KMS-11 (cell line): ENCODE measurements at regions not wholly inside any gene's neighbourhood (a gene's known extent, or its start where the extent isn't known, plus 50 kb on each side); places are given as distances from the start of the nearest gene placed in this dataset.

Source experiments
- H2AFZ ChIP-seq: fragments of 200-600 bp; sonication (generic); 2 replicates; pipeline ENCODE4 v1.6.1; 2016; ENCODE audit warnings: antibody characterized with exemption, mixed run types, low read depth
- H3K27ac ChIP-seq: fragments of 200-600 bp; sonication (generic); 2 replicates; pipeline ENCODE4 v1.6.1; 2016; ENCODE audit warnings: mild to moderate bottlenecking, mixed run types
- H3K27me3 ChIP-seq: fragments of 200-600 bp; sonication (generic); 2 replicates; pipeline ENCODE4 v1.6.1; 2017; ENCODE audit warnings: mild to moderate bottlenecking, low read depth, mixed run types, moderate library complexity; ENCODE audit not compliant: insufficient read depth
- H3K36me3 ChIP-seq: fragments of 200-600 bp; sonication (generic); 2 replicates; pipeline ENCODE4 v1.6.1; 2017; ENCODE audit warnings: mild to moderate bottlenecking, mixed run types; ENCODE audit not compliant: insufficient read depth
- H3K4me1 ChIP-seq: fragments of 200-600 bp; sonication (generic); 2 replicates; pipeline ENCODE4 v1.6.1; 2016; ENCODE audit warnings: mild to moderate bottlenecking, low read depth, mixed run types; ENCODE audit not compliant: poor library complexity, severe bottlenecking
- H3K4me2 ChIP-seq: fragments of 200-600 bp; sonication (generic); 2 replicates; pipeline ENCODE4 v1.7.0; 2016; ENCODE audit warnings: mild to moderate bottlenecking, mixed run types
- H3K4me3 ChIP-seq: fragments of 200-600 bp; sonication (generic); IDR thresholded peaks from 2 replicates; pipeline ENCODE4 v1.6.1; 2017; ENCODE audit warnings: low read depth, low read length, mixed read lengths; ENCODE audit not compliant: insufficient read depth
- H3K79me2 ChIP-seq: fragments of 200-600 bp; sonication (generic); 2 replicates; pipeline ENCODE4 v1.6.1; 2016; ENCODE audit warnings: low read depth, mixed run types; ENCODE audit not compliant: insufficient read depth
- H3K9ac ChIP-seq: fragments of 200-600 bp; sonication (generic); 2 replicates; pipeline ENCODE4 v1.6.1; 2016; ENCODE audit warnings: mild to moderate bottlenecking, mixed run types
- H4K20me1 ChIP-seq: fragments of 200-600 bp; sonication (generic); 2 replicates; pipeline ENCODE4 v1.6.1; 2016; ENCODE audit warnings: mild to moderate bottlenecking, mixed run types; ENCODE audit not compliant: insufficient read depth
- CTCF ChIP-seq: fragments of 200-600 bp; sonication (generic); conservative IDR thresholded peaks from 2 replicates; pipeline ENCODE4 v1.6.1; 2017; ENCODE audit warnings: low read depth, mild to moderate bottlenecking, antibody characterized with exemption, low read length, moderate library complexity, mixed read lengths

DNA sequence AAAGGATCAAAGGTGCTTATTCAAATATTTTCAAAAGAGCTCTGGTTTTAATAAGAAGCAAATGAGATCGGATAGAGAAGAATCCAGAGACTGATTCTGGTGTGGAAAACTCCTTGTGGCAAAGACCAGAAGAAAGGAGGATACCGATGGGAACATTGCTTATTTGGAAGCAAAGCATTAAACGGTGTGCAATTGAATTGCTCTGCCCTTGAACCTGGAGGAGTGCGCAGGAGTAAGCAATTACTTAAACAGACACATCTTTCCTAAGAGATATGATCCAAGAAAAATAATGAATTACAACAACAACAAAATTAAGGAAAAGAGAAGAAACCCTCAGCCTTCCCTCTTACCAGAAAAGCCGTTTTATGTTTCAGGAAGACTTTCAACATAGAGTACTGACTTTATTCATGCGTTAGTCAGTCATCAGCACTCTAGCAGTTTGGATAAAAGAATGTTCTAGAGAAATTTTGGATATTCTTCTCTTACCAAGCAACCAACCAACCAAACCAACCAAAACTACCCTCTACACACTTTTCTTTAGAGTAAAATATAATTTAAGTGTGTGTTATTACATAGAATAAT lies 191.7 kb downstream of the NTMT2 start:
- Histone ChIP-seq H2AFZ (no peak overlapping the region), H3K79me2 (no peaks in the 10 kb centered on the region), H3K4me1 (no peaks in the 10 kb centered on the region), H3K4me2 (no peak overlapping the region), H3K4me3 (no peak overlapping the region), H3K27ac (no peak overlapping the region), H3K36me3 (no peaks in the 10 kb centered on the region), H4K20me1 (no peaks in the 10 kb centered on the region), H3K9ac (no peak overlapping the region), H3K27me3 (no peaks in the 10 kb centered on the region)
- TF ChIP-seq CTCF, result no peak

GRCh38 chr1:170339534-170339933 lies 192.4 kb upstream of the GORAB start:
- no peaks in the 10 kb centered on the region for H3K27me3 ChIP-seq
- no peak overlapping the region for H2AFZ ChIP-seq
- no peak overlapping the region for H3K27ac ChIP-seq
- H3K79me2 ChIP-seq, result no peaks in the 10 kb centered on the region
- no peak overlapping the region for H3K4me2 ChIP-seq
- H3K4me3 ChIP-seq, result no peak overlapping the region
- H4K20me1 ChIP-seq, result no peaks in the 10 kb centered on the region
- H3K9ac ChIP-seq, result no peak overlapping the region
- TF ChIP-seq CTCF, result no peak
- H3K36me3 ChIP-seq, result no peaks in the 10 kb centered on the region
- no peaks in the 10 kb centered on the region for H3K4me1 ChIP-seq

GRCh38 chr1:170340308-170340707 lies 191.7 kb upstream of the GORAB start:
- H3K4me3 ChIP-seq, result no peak overlapping the region
- no peaks in the 10 kb centered on the region for H3K36me3 ChIP-seq
- no peaks in the 10 kb centered on the region for H3K4me1 ChIP-seq
- no peaks in the 10 kb centered on the region for H4K20me1 ChIP-seq
- H3K27me3 ChIP-seq, result no peaks in the 10 kb centered on the region
- H3K9ac ChIP-seq, result no peak overlapping the region
- TF ChIP-seq CTCF, result no peak
- H3K79me2 ChIP-seq, result no peaks in the 10 kb centered on the region
- H3K27ac ChIP-seq, result no peak overlapping the region
- no peak overlapping the region for H3K4me2 ChIP-seq
- H2AFZ ChIP-seq, result no peak overlapping the region

- Histone ChIP-seq H3K79me2 (no peaks in the 10 kb centered on the region), H3K4me2 (no peak overlapping the region), H3K9ac (no peak overlapping the region), H2AFZ (no peak overlapping the region), H3K36me3 (no peaks in the 10 kb centered on the region), H3K4me1 (peaks cover 32% of the 10 kb centered on the region), H3K27me3 (no peaks in the 10 kb centered on the region), H3K4me3 (no peak overlapping the region), H3K27ac (no peak overlapping the region), H4K20me1 (no peaks in the 10 kb centered on the region)
- TF ChIP-seq CTCF, result no peak
These were observed 180.5 kb upstream of the GORAB start for GRCh38 chr1:170351366-170351946.
